Aorta (tissue), 5 donors: ENCODE measurements at regions not wholly inside any gene's neighbourhood (a gene's known extent, or its start where the extent isn't known, plus 50 kb on each side); places are given as distances from the start of the nearest gene placed in this dataset.

Experiments used
- ATAC-seq: fragments of 200-7000 bp; cut with Tn5 transposase; one replicate; pipeline ENCODE4 v1.9.1; 2022; ENCODE audit warnings: moderate library complexity; ENCODE audit not compliant: low FRiP score
- DNase-seq, 2 donors: peaks; one replicate each; pipeline ENCODE4 v3.0.0-alpha.2; 2020
- H3K27ac ChIP-seq, 2 donors: one replicate each; pipeline ENCODE4 v1.5.1; 2013; ENCODE audit warnings: low read length in 2 of 2, mild to moderate bottlenecking in 2 of 2, moderate library complexity in 2 of 2, control low read depth in 1 of 2, inconsistent platforms in 1 of 2, low read depth in 1 of 2
- H3K27me3 ChIP-seq, 2 donors: one replicate each; pipeline ENCODE4 v1.6.1; 2013; ENCODE audit warnings: control low read depth in 1 of 2, low read length in 1 of 2, mild to moderate bottlenecking in 1 of 2, moderate library complexity in 1 of 2; ENCODE audit not compliant: insufficient read depth in 2 of 2, control insufficient read depth in 1 of 2
- H3K36me3 ChIP-seq, 2 donors: one replicate each; pipeline ENCODE4 v1.6.1; 2013; ENCODE audit warnings: control low read depth in 1 of 2, low read length in 1 of 2, mild to moderate bottlenecking in 1 of 2; ENCODE audit not compliant: insufficient read depth in 2 of 2, control insufficient read depth in 1 of 2
- H3K4me1 ChIP-seq, 2 donors: one replicate each; pipeline ENCODE4 v1.6.1; 2013; ENCODE audit warnings: low read length in 2 of 2, control low read depth in 1 of 2, mild to moderate bottlenecking in 1 of 2, moderate library complexity in 1 of 2; ENCODE audit not compliant: insufficient read depth in 2 of 2, control insufficient read depth in 1 of 2
- H3K4me3 ChIP-seq, 2 donors: one replicate each; pipeline ENCODE4 v1.5.1; 2013; ENCODE audit warnings: low read length in 2 of 2, control low read depth in 1 of 2, mild to moderate bottlenecking in 1 of 2
- H3K9me3 ChIP-seq: one replicate; pipeline ENCODE4 v1.6.1; 2013; ENCODE audit warnings: mild to moderate bottlenecking, low read length; ENCODE audit not compliant: control insufficient read depth
- WGBS, 2 donors: extraction: QIAGEN DNeasy Blood & Tissue Kit; methylation state at CpG; one replicate each; pipeline ENCODE4 v1.1.7; 2013; 5-methylcytosine and 5-hydroxymethylcytosine counted together
- intact Hi-C, 2 donors: fragments of 100-400 bp; cut with DNase I; formaldehyde crosslinking; loops; one replicate each; pipeline versions ENCODE4 v1.14.2 to v1.15.0; 2022
- donor health status: healthy with polysubstance abuse.
- donor health status: Bipolar disorder and iron deficiency.
- donor health status: DM: no; HTN: no; CAD: no.
- donor health status: DM: no; HTN: no; CAD: no.
- donor health status: DM: yes; HTN: yes; CAD: no.

- Histone ChIP-seq H3K4me1 (no peaks in the 10 kb centered on the region), H3K27ac (no peak overlapping the region), H3K27me3 (no peaks in the 10 kb centered on the region), H3K36me3 (no peaks in the 10 kb centered on the region), H3K9me3 (no peaks in the 10 kb centered on the region), H3K4me3 (no peak overlapping the region)
- WGBS, 2 donors, result 73 to 77% methylated on average over 2 of the region's 2 CpGs
- ATAC-seq (no peak), DNase-seq (no peak)
- intact Hi-C loops, result no loop called here
These were observed 51.6 kb upstream of the GRM7 start for GRCh38 chr3:6809349-6809748.
